ENCODE measurements at regions not wholly inside any gene's neighbourhood (a gene's known extent, or its start where the extent isn't known, plus 50 kb on each side); places are given as distances from the start of the nearest gene placed in this dataset.

GRCh38 chr5:4229414-4230292 is 634.0 kb downstream of the IRX1 start:
- TF ChIP-seq CTCF (IDR thresholded peaks at IDR 0.05; ENCODE audit: low read length) (no peak), EZH2 (optimal IDR thresholded peaks at IDR 0.05; ENCODE audit: low read depth, low read length) (no peak), EZH2phosphoT487 (IDR thresholded peaks at IDR 0.05; ENCODE audit: low read length) (no peak)

All from MM.1S (cell line).